SU-DHL-6 (cell line): ENCODE measurements at regions not wholly inside any gene's neighbourhood (a gene's known extent, or its start where the extent isn't known, plus 50 kb on each side); places are given as distances from the start of the nearest gene placed in this dataset.

ENCODE experiments used
- H2AFZ ChIP-seq: fragments of 200-600 bp; sonication (generic); 2 replicates; pipeline ENCODE4 v1.6.1; 2014; ENCODE audit warnings: low read depth, mild to moderate bottlenecking, moderate library complexity, mixed read lengths, antibody characterized with exemption, low read length; ENCODE audit not compliant: severe bottlenecking
- H3F3A ChIP-seq: fragments of 200-600 bp; shearing (Covaris generic); 2 replicates; pipeline ENCODE4 v1.6.0; 2016; ENCODE audit warnings: antibody characterized with exemption, mild to moderate bottlenecking; ENCODE audit not compliant: insufficient read depth
- H3K27ac ChIP-seq: fragments of 200-600 bp; sonication (generic); 2 replicates; pipeline ENCODE4 v1.5.1; 2016; ENCODE audit warnings: low read depth, mild to moderate bottlenecking, low read length, moderate library complexity, mixed read lengths
- H3K27me3 ChIP-seq: fragments of 200-600 bp; sonication (generic), shearing (Covaris generic); 2 replicates; pipeline ENCODE4 v1.6.0; 2014; ENCODE audit warnings: mild to moderate bottlenecking, low read length
- H3K36me3 ChIP-seq: fragments of 200-600 bp; sonication (generic); 2 replicates; pipeline ENCODE4 v1.6.1; 2014; ENCODE audit warnings: mild to moderate bottlenecking, low read length, mixed read lengths
- H3K4me2 ChIP-seq: fragments of 300-600, 200-600 bp; shearing (Covaris generic), sonication (generic); 2 replicates; pipeline ENCODE4 v1.6.0; 2014; ENCODE audit warnings: low read length, low read depth, mild to moderate bottlenecking; ENCODE audit not compliant: poor library complexity, severe bottlenecking
- H3K4me3 ChIP-seq: fragments of 200-600 bp; sonication (generic); 2 replicates; pipeline ENCODE4 v1.5.1; 2014; ENCODE audit warnings: antibody characterized with exemption, low read length, mild to moderate bottlenecking, mixed read lengths; ENCODE audit not compliant: insufficient read depth, poor library complexity, severe bottlenecking
- H3K79me2 ChIP-seq: fragments of 200-600 bp; sonication (generic); 2 replicates; pipeline ENCODE4 v1.6.1; 2014; ENCODE audit warnings: mild to moderate bottlenecking, low read length, moderate library complexity; ENCODE audit not compliant: insufficient read depth
- H3K9ac ChIP-seq: fragments of 200-600 bp; sonication (generic); 2 replicates; pipeline ENCODE4 v1.7.0; 2014; ENCODE audit warnings: mild to moderate bottlenecking, low read length
- H3K9me2 ChIP-seq: fragments of 200-600 bp; sonication (generic); replicated peaks from 2 replicates; pipeline ENCODE4 v1.6.1; 2014; ENCODE audit warnings: low read length; ENCODE audit not compliant: insufficient read depth
- H3K9me3 ChIP-seq: fragments of 200-600 bp; sonication (generic); 2 replicates; pipeline ENCODE4 v1.6.1; 2014; ENCODE audit warnings: low read length, mixed read lengths; ENCODE audit not compliant: insufficient read depth
- H4K20me1 ChIP-seq: fragments of 200-600 bp; sonication (generic); 2 replicates; pipeline ENCODE4 v1.6.1; 2014; ENCODE audit warnings: low read depth, mild to moderate bottlenecking, antibody characterized with exemption, low read length, moderate library complexity, mixed read lengths
- CTCF ChIP-seq: fragments of 200-600 bp; sonication (generic); IDR thresholded peaks from one replicate; pipeline ENCODE4 v1.5.1; 2017; ENCODE audit warnings: antibody characterized with exemption, mild to moderate bottlenecking, low read length, moderate library complexity; ENCODE audit not compliant: insufficient read depth, poor library complexity, severe bottlenecking
- EZH2phosphoT487 ChIP-seq: fragments of 200-600 bp; sonication (generic), shearing (Covaris generic); conservative IDR thresholded peaks from 2 replicates; pipeline ENCODE4 v1.6.1; 2018; ENCODE audit warnings: mild to moderate bottlenecking, antibody characterized with exemption, low read length, moderate library complexity, mixed read lengths

GRCh38 chr1:29382851-29383745 is 146.8 kb downstream of the PTPRU start:
- TF ChIP-seq CTCF: no peak
- no peak for TF ChIP-seq EZH2phosphoT487
- Histone ChIP-seq H3K4me3 (no peak overlapping the region), H2AFZ (no peak overlapping the region), H3K36me3 (no peaks in the 10 kb centered on the region), H4K20me1 (no peaks in the 10 kb centered on the region), H3K9me2 (no peaks in the 10 kb centered on the region), H3K79me2 (no peaks in the 10 kb centered on the region), H3F3A (no peaks in the 10 kb centered on the region), H3K9ac (no peak overlapping the region), H3K27ac (no peak overlapping the region), H3K4me2 (no peak overlapping the region), H3K27me3 (no peaks in the 10 kb centered on the region), H3K9me3 (peaks cover 16% of the 10 kb centered on the region; the same call in 1 of the 2 replicates)

- H3K9me2 ChIP-seq: no peaks in the 10 kb centered on the region
- peaks cover 19% of the 10 kb centered on the region; the same call in 1 of the 2 replicates for H3K9me3 ChIP-seq
- H3K36me3 ChIP-seq: no peaks in the 10 kb centered on the region
- no peaks in the 10 kb centered on the region for H3K27me3 ChIP-seq
- H3K79me2 ChIP-seq: no peaks in the 10 kb centered on the region
- H3K9ac ChIP-seq: no peak overlapping the region
- H3F3A ChIP-seq: no peaks in the 10 kb centered on the region
- no peak overlapping the region for H2AFZ ChIP-seq
- no peak overlapping the region for H3K4me2 ChIP-seq
- no peak overlapping the region for H3K4me3 ChIP-seq
- no peak for TF ChIP-seq CTCF
- TF ChIP-seq EZH2phosphoT487: no peak
- H3K27ac ChIP-seq: no peak overlapping the region
- no peaks in the 10 kb centered on the region for H4K20me1 ChIP-seq
These were observed 145.1 kb downstream of the PTPRU start for GRCh38 chr1:29381426-29381825.

GRCh38 chr1:29380532-29380931 is 144.2 kb downstream of the PTPRU start:
- H3F3A ChIP-seq: no peaks in the 10 kb centered on the region
- H2AFZ ChIP-seq: no peak overlapping the region
- H3K4me2 ChIP-seq: no peak overlapping the region
- no peak overlapping the region for H3K9ac ChIP-seq
- H3K9me2 ChIP-seq: no peaks in the 10 kb centered on the region
- no peaks in the 10 kb centered on the region for H3K27me3 ChIP-seq
- H3K36me3 ChIP-seq: no peaks in the 10 kb centered on the region
- no peak overlapping the region for H3K4me3 ChIP-seq
- H3K9me3 ChIP-seq: peaks cover 20% of the 10 kb centered on the region; the same call in 1 of the 2 replicates
- H3K79me2 ChIP-seq: no peaks in the 10 kb centered on the region
- no peaks in the 10 kb centered on the region for H4K20me1 ChIP-seq
- H3K27ac ChIP-seq: no peak overlapping the region
- TF ChIP-seq CTCF (no peak), EZH2phosphoT487 (no peak)
